OCI-LY7 (cell line): ENCODE measurements at regions not wholly inside any gene's neighbourhood (a gene's known extent, or its start where the extent isn't known, plus 50 kb on each side); places are given as distances from the start of the nearest gene placed in this dataset.
A peak's percentile ranks its signal among the peaks of the same experiment; 100 is the strongest.

Source experiments
- CTCF ChIP-seq: fragments of 200-600 bp; sonication (generic); conservative IDR thresholded peaks from 2 replicates; pipeline ENCODE4 v1.5.1; 2014; ENCODE audit warnings: mild to moderate bottlenecking, antibody characterized with exemption, low read length, moderate library complexity, mixed read lengths
- EZH2phosphoT487 ChIP-seq: fragments of 200-600 bp; sonication (generic); IDR thresholded peaks from 2 replicates; pipeline ENCODE4 v1.6.1; 2018; ENCODE audit warnings: low read depth, borderline replicate concordance, mild to moderate bottlenecking, mixed run types, antibody characterized with exemption, low read length, moderate library complexity, mixed read lengths

DNA sequence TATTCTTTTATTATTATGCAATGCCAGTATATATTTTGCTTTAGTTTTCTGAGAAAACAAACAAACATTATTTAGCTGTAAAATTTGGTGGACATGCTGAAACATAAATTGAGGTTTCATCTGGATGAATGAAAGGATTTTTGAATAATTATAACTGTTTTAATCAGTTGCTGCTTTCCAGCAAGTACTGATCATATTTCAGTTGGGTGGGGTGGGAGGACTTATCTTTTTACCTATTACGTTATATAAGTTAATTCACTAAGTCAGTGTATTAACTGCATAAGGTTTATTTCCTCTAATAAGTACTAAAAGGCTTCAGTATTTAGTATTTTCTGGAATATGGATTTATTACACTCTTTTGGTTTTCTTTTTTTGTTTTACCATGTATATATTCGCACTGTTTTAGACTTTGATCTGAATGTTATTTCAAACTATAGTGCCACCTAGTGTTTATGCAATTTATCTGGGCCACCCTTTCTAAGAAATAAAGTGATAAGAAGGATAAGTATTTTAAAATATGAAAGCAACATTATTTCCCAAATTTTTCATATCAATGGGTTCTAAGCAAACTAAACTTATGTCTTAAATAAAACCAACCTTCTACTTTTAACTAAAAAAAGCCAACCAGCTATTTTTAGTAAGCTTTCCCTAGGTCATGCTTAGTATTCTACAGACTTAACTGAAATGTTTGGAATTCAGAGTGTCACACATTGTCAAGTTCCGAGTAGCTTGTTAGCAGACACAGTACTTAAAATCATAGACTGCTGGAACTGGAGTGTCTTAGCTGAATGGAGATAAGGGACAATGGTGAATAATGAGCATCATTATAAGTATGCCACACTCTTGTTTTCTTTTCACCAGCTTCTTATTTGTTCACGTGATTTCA lies 105.4 kb upstream of the MCHR2 start:
- TF ChIP-seq CTCF (peak; percentile 93), EZH2phosphoT487 (no peak)
